Activated naive CD4-positive, alpha-beta T cell treated with anti-CD3 and anti-CD28 coated beads, Interleukin-2, amount 10 ng/mL, durations not matched to agents 7 days and 5 days (primary cell): ENCODE measurements at regions not wholly inside any gene's neighbourhood (a gene's known extent, or its start where the extent isn't known, plus 50 kb on each side); places are given as distances from the start of the nearest gene placed in this dataset.

Experiments
- CTCF ChIA-PET: fragments of 350-600 bp; sonication (Branson Sonifier 250); formaldehyde crosslinking; loops from one replicate; lab custom pipeline; 2021; ENCODE audit warnings: antibody characterized with exemption; lab: Charles Lee
- DNase-seq: peaks from one replicate; pipeline ENCODE4 v3.0.0-alpha.2; 2020
- H3K27ac Mint-ChIP-seq: one replicate; pipeline ENCODE4 v1.8.0; 2021; ENCODE audit warnings: mild to moderate bottlenecking, moderate library complexity, mixed read lengths
- H3K27me3 Mint-ChIP-seq: one replicate; pipeline ENCODE4 v1.8.0; 2021; ENCODE audit warnings: mild to moderate bottlenecking, mixed read lengths
- H3K36me3 Mint-ChIP-seq: one replicate; pipeline ENCODE4 v1.8.0; 2021; ENCODE audit warnings: mixed read lengths
- H3K4me1 Mint-ChIP-seq: one replicate; pipeline ENCODE4 v1.8.0; 2021; ENCODE audit warnings: mixed read lengths
- H3K4me3 Mint-ChIP-seq: one replicate; pipeline ENCODE4 v1.8.0; 2021; ENCODE audit warnings: mild to moderate bottlenecking, moderate library complexity, mixed read lengths
- H3K9me3 Mint-ChIP-seq: one replicate; pipeline ENCODE4 v1.8.0; 2021; ENCODE audit warnings: mixed read lengths

GRCh38 chr1:239219679-239220078 is 166.7 kb upstream of the CHRM3 start:
- Mint-ChIP-seq H3K27ac (no peak overlapping the region), H3K4me1 (no peaks in the 10 kb centered on the region), H3K4me3 (no peak overlapping the region), H3K27me3 (no peaks in the 10 kb centered on the region), H3K36me3 (no peaks in the 10 kb centered on the region), H3K9me3 (peaks cover 5% of the 10 kb centered on the region)
- DNase-seq, result no peak
- CTCF ChIA-PET, result no interaction called here

- no peaks in the 10 kb centered on the region for H3K4me1 Mint-ChIP-seq
- H3K27ac Mint-ChIP-seq, result no peak overlapping the region
- DNase-seq, result no peak
- CTCF ChIA-PET, result no interaction called here
- no peak overlapping the region for H3K4me3 Mint-ChIP-seq
- no peaks in the 10 kb centered on the region for H3K36me3 Mint-ChIP-seq
- no peaks in the 10 kb centered on the region for H3K27me3 Mint-ChIP-seq
- peaks cover 3% of the 10 kb centered on the region for H3K9me3 Mint-ChIP-seq
These were observed 168.1 kb upstream of the CHRM3 start for GRCh38 chr1:239218301-239218700.

GRCh38 chr1:239212811-239213220 is 173.6 kb upstream of the CHRM3 start:
- Mint-ChIP-seq H3K27me3 (no peaks in the 10 kb centered on the region), H3K9me3 (peaks cover 2% of the 10 kb centered on the region), H3K27ac (no peak overlapping the region), H3K4me3 (no peak overlapping the region), H3K36me3 (no peaks in the 10 kb centered on the region), H3K4me1 (no peaks in the 10 kb centered on the region)
- CTCF ChIA-PET, result no interaction called here
- DNase-seq, result no peak

- Mint-ChIP-seq H3K4me3 (no peak overlapping the region), H3K4me1 (no peaks in the 10 kb centered on the region), H3K27me3 (no peaks in the 10 kb centered on the region), H3K27ac (no peak overlapping the region), H3K36me3 (no peaks in the 10 kb centered on the region), H3K9me3 (peaks cover 2% of the 10 kb centered on the region)
- CTCF ChIA-PET, result no interaction called here
- DNase-seq, result no peak
These were observed 176.8 kb upstream of the CHRM3 start for GRCh38 chr1:239209591-239209990.

GRCh38 chr1:239204401-239204800 is 182.0 kb upstream of the CHRM3 start:
- Mint-ChIP-seq H3K27me3 (no peaks in the 10 kb centered on the region), H3K9me3 (peaks cover 4% of the 10 kb centered on the region), H3K27ac (no peak overlapping the region), H3K36me3 (no peaks in the 10 kb centered on the region), H3K4me3 (no peak overlapping the region), H3K4me1 (no peaks in the 10 kb centered on the region)
- CTCF ChIA-PET, result no interaction called here
- DNase-seq, result no peak

- H3K4me1 Mint-ChIP-seq, result no peaks in the 10 kb centered on the region
- H3K27me3 Mint-ChIP-seq, result no peaks in the 10 kb centered on the region
- DNase-seq, result no peak
- H3K9me3 Mint-ChIP-seq, result no peaks in the 10 kb centered on the region
- H3K27ac Mint-ChIP-seq, result no peak overlapping the region
- CTCF ChIA-PET, result no interaction called here
- no peaks in the 10 kb centered on the region for H3K36me3 Mint-ChIP-seq
- H3K4me3 Mint-ChIP-seq, result no peak overlapping the region
These were observed 188.5 kb upstream of the CHRM3 start for GRCh38 chr1:239197871-239198270.

- CTCF ChIA-PET, result no interaction called here
- H3K4me1 Mint-ChIP-seq, result no peaks in the 10 kb centered on the region
- no peaks in the 10 kb centered on the region for H3K27me3 Mint-ChIP-seq
- H3K4me3 Mint-ChIP-seq, result no peak overlapping the region
- H3K36me3 Mint-ChIP-seq, result no peaks in the 10 kb centered on the region
- no peaks in the 10 kb centered on the region for H3K9me3 Mint-ChIP-seq
- DNase-seq, result no peak
- H3K27ac Mint-ChIP-seq, result no peak overlapping the region
These were observed 196.3 kb upstream of the CHRM3 start for GRCh38 chr1:239189998-239190512.

- Mint-ChIP-seq H3K27me3 (no peaks in the 10 kb centered on the region), H3K4me3 (no peak overlapping the region), H3K27ac (no peak overlapping the region), H3K9me3 (no peaks in the 10 kb centered on the region), H3K4me1 (no peaks in the 10 kb centered on the region), H3K36me3 (no peaks in the 10 kb centered on the region)
- CTCF ChIA-PET, result no interaction called here
- no peak for DNase-seq
These were observed 199.9 kb upstream of the CHRM3 start for GRCh38 chr1:239186487-239186886.

GRCh38 chr1:239185245-239185619 is 201.1 kb upstream of the CHRM3 start:
- Mint-ChIP-seq H3K27me3 (no peaks in the 10 kb centered on the region), H3K4me3 (no peak overlapping the region), H3K4me1 (no peaks in the 10 kb centered on the region), H3K36me3 (no peaks in the 10 kb centered on the region), H3K27ac (no peak overlapping the region), H3K9me3 (peaks cover 2% of the 10 kb centered on the region)
- CTCF ChIA-PET, result no interaction called here
- no peak for DNase-seq

GRCh38 chr1:239184561-239185244 is 201.7 kb upstream of the CHRM3 start:
- Mint-ChIP-seq H3K27ac (no peak overlapping the region), H3K4me1 (no peaks in the 10 kb centered on the region), H3K4me3 (no peak overlapping the region), H3K36me3 (no peaks in the 10 kb centered on the region), H3K9me3 (peaks cover 4% of the 10 kb centered on the region), H3K27me3 (no peaks in the 10 kb centered on the region)
- DNase-seq, result no peak
- CTCF ChIA-PET, result no interaction called here

- no peaks in the 10 kb centered on the region for H3K27me3 Mint-ChIP-seq
- no peaks in the 10 kb centered on the region for H3K36me3 Mint-ChIP-seq
- DNase-seq, result no peak
- peaks cover 9% of the 10 kb centered on the region for H3K9me3 Mint-ChIP-seq
- no peaks in the 10 kb centered on the region for H3K4me1 Mint-ChIP-seq
- H3K4me3 Mint-ChIP-seq, result no peak overlapping the region
- CTCF ChIA-PET, result no interaction called here
- no peak overlapping the region for H3K27ac Mint-ChIP-seq
These were observed 207.4 kb upstream of the CHRM3 start for GRCh38 chr1:239178961-239179360.

GRCh38 chr1:239174880-239175279 is 211.5 kb upstream of the CHRM3 start:
- Mint-ChIP-seq H3K9me3 (peaks cover 10% of the 10 kb centered on the region), H3K4me1 (no peaks in the 10 kb centered on the region), H3K4me3 (no peak overlapping the region), H3K27ac (no peak overlapping the region), H3K36me3 (no peaks in the 10 kb centered on the region), H3K27me3 (no peaks in the 10 kb centered on the region)
- CTCF ChIA-PET, result no interaction called here
- DNase-seq, result no peak

GRCh38 chr1:239170828-239171227 is 215.5 kb upstream of the CHRM3 start:
- Mint-ChIP-seq H3K27ac (no peak overlapping the region), H3K9me3 (peaks cover 7% of the 10 kb centered on the region), H3K4me1 (no peaks in the 10 kb centered on the region), H3K4me3 (no peak overlapping the region), H3K27me3 (no peaks in the 10 kb centered on the region), H3K36me3 (no peaks in the 10 kb centered on the region)
- CTCF ChIA-PET, result no interaction called here
- DNase-seq, result no peak

GRCh38 chr1:239169276-239169675 is 217.1 kb upstream of the CHRM3 start:
- no peak overlapping the region for H3K4me3 Mint-ChIP-seq
- H3K4me1 Mint-ChIP-seq, result no peaks in the 10 kb centered on the region
- no peaks in the 10 kb centered on the region for H3K36me3 Mint-ChIP-seq
- H3K27ac Mint-ChIP-seq, result no peak overlapping the region
- no peak for DNase-seq
- H3K9me3 Mint-ChIP-seq, result peaks cover 8% of the 10 kb centered on the region
- CTCF ChIA-PET, result no interaction called here
- H3K27me3 Mint-ChIP-seq, result no peaks in the 10 kb centered on the region

GRCh38 chr1:239164451-239165180 is 221.8 kb upstream of the CHRM3 start:
- Mint-ChIP-seq H3K9me3 (peaks cover 2% of the 10 kb centered on the region), H3K27ac (no peak overlapping the region), H3K27me3 (no peaks in the 10 kb centered on the region), H3K36me3 (no peaks in the 10 kb centered on the region), H3K4me1 (no peaks in the 10 kb centered on the region), H3K4me3 (no peak overlapping the region)
- CTCF ChIA-PET, result no interaction called here
- no peak for DNase-seq
